A549 (cell line): ENCODE measurements at regions not wholly inside any gene's neighbourhood (a gene's known extent, or its start where the extent isn't known, plus 50 kb on each side); places are given as distances from the start of the nearest gene placed in this dataset.

ENCODE experiments used
- ATAC-seq, 2 experiments: fragments of 200-7000 bp in 1 of 2; fragments of >200 bp in 1 of 2; cut with Nextera tagmentation in 1 of 2; cut with Tn5 transposase in 1 of 2; 3 replicates each; pipeline versions ENCODE4 v1.8.0 to v1.9.1; 2018 to 2020; ENCODE audit warnings: mild to moderate bottlenecking in 1 of 2, moderate library complexity in 1 of 2
- CTCF ChIA-PET: fragments of 300-600 bp; sonication (Branson Sonifier 250); formaldehyde crosslinking; extraction: SDS; loops from one replicate; lab custom pipeline; 2021; ENCODE audit warnings: antibody characterized with exemption, inconsistent platforms; lab: Yijun Ruan, JAX
- POLR2A ChIA-PET: fragments of 350-600 bp; formaldehyde crosslinking; extraction: SDS; loops from one replicate; lab custom pipeline; 2021; ENCODE audit warnings: antibody characterized with exemption, inconsistent platforms; lab: Yijun Ruan, JAX
- DNase-seq, 2 experiments: peaks; one replicate each; pipeline versions ENCODE4 v3.0.0 to v3.0.0-alpha.2; 2011 to 2016; ENCODE audit warnings: low read depth in 1 of 2, low spot score in 1 of 2
- FAIRE-seq: peaks from 2 replicates; lab custom pipeline; 2011; peaks lifted over from hg19 to GRCh38; lab: Jason Lieb, UNC
- H3K27ac ChIP-seq, 2 experiments: fragments of >200 bp; sonication (Bioruptor Twin); formaldehyde crosslinking; 3 replicates each; pipeline ENCODE4 v1.5.1; 2016 to 2017
- H3K4me1 ChIP-seq: fragments of >200 bp; sonication (Bioruptor Twin); formaldehyde crosslinking; 3 replicates; pipeline ENCODE4 v1.6.1; 2016
- H3K4me2 ChIP-seq: fragments of >200 bp; sonication (Bioruptor Twin); formaldehyde crosslinking; 3 replicates; pipeline ENCODE4 v1.6.1; 2016
- H3K4me3 ChIP-seq: fragments of >200 bp; sonication (Bioruptor Twin); formaldehyde crosslinking; 3 replicates; pipeline ENCODE4 v1.5.1; 2016
- H3K9me3 ChIP-seq: fragments of >200 bp; sonication (Bioruptor Twin); formaldehyde crosslinking; 3 replicates; pipeline ENCODE4 v1.6.1; 2016
- CBX8 ChIP-seq: fragments of 200-600 bp; sonication (generic); IDR thresholded peaks from 2 replicates; pipeline ENCODE4 v1.6.1; 2016
- EHF ChIP-seq: fragments of 250-450 bp; sonication (Bioruptor Pico); IDR thresholded peaks from 2 replicates; pipeline ENCODE4 v1.5.0; 2020; ENCODE audit warnings: mild to moderate bottlenecking
- EP300 ChIP-seq, 2 experiments: fragments of >200 bp; sonication (Bioruptor Twin); formaldehyde crosslinking; IDR thresholded peaks; 2 replicates in 1 of 2; 3 replicates in 1 of 2; pipeline ENCODE4 v1.6.1; 2016 to 2017
- FOSB ChIP-seq: fragments of 250-450 bp; sonication (Bioruptor Pico); IDR thresholded peaks from 2 replicates; pipeline ENCODE4 v1.5.0; 2020; ENCODE audit warnings: mild to moderate bottlenecking, moderate library complexity
- FOXS1 ChIP-seq: fragments of 250-450 bp; sonication (Bioruptor Pico); IDR thresholded peaks from 2 replicates; pipeline ENCODE4 v1.5.0; 2020; ENCODE audit warnings: mild to moderate bottlenecking, moderate library complexity
- GATA3 ChIP-seq: IDR thresholded peaks from 2 replicates; pipeline ENCODE4 v1.6.1; 2012; ENCODE audit warnings: borderline replicate concordance
- HDAC2 ChIP-seq: fragments of 200-600 bp; sonication (generic); IDR thresholded peaks from 2 replicates; pipeline ENCODE4 v1.6.1; 2016
- HES2 ChIP-seq: fragments of >200 bp; sonication (Bioruptor Twin); formaldehyde crosslinking; IDR thresholded peaks from 2 replicates; pipeline ENCODE4 v1.6.1; 2016
- HOXB5 ChIP-seq: fragments of 250-450 bp; sonication (Bioruptor Pico); IDR thresholded peaks from 2 replicates; pipeline ENCODE4 v1.5.0; 2020; ENCODE audit warnings: mild to moderate bottlenecking, moderate library complexity
- KDM1A ChIP-seq: fragments of 200-600 bp; sonication (generic); IDR thresholded peaks from 2 replicates; pipeline ENCODE4 v1.6.1; 2016; ENCODE audit warnings: low read depth, mild to moderate bottlenecking
- MYC ChIP-seq: IDR thresholded peaks from 2 replicates; pipeline ENCODE4 v1.6.1; 2012; ENCODE audit warnings: mild to moderate bottlenecking, inconsistent platforms, low read length, improper control_type of control experiment, borderline replicate concordance
- NPAS2 ChIP-seq: fragments of 250-450 bp; sonication (Bioruptor Pico); IDR thresholded peaks from 2 replicates; pipeline ENCODE4 v1.8.0; 2022; ENCODE audit warnings: mild to moderate bottlenecking, moderate library complexity, borderline replicate concordance
- PBX3 ChIP-seq: IDR thresholded peaks from 2 replicates; pipeline ENCODE4 v1.6.1; 2012
- POLR2A ChIP-seq: IDR thresholded peaks from 2 replicates; pipeline ENCODE4 v1.6.1; 2012; ENCODE audit warnings: mild to moderate bottlenecking, low read length
- RARB ChIP-seq: fragments of 250-450 bp; sonication (Bioruptor Pico); IDR thresholded peaks from 2 replicates; pipeline ENCODE4 v1.8.0; 2021; ENCODE audit warnings: mild to moderate bottlenecking, moderate library complexity
- SMC3 ChIP-seq: fragments of >200 bp; sonication (Bioruptor Twin); formaldehyde crosslinking; IDR thresholded peaks from 3 replicates; pipeline ENCODE4 v1.6.1; 2018; ENCODE audit warnings: inconsistent platforms
- TFCP2L1 ChIP-seq: fragments of 250-450 bp; sonication (Bioruptor Pico); IDR thresholded peaks from 2 replicates; pipeline ENCODE4 v1.5.0; 2021; ENCODE audit warnings: mild to moderate bottlenecking
- ZFP36 ChIP-seq: fragments of 450-650 bp; IDR thresholded peaks from 2 replicates; pipeline ENCODE4 v1.6.1; 2014; ENCODE audit warnings: borderline replicate concordance; ENCODE audit not compliant: partially characterized antibody
- ZNF302 ChIP-seq: fragments of 250-450 bp; sonication (Bioruptor Pico); IDR thresholded peaks from 2 replicates; pipeline ENCODE4 v1.9.0; 2021; ENCODE audit warnings: inconsistent platforms, mild to moderate bottlenecking, moderate library complexity
- WGBS: methylation state at CpG from one replicate; pipeline ENCODE4 v1.1.6; 2017; ENCODE audit errors: missing lambda C conversion rate; 5-methylcytosine and 5-hydroxymethylcytosine counted together
- TF ChIP-seq, protein P1 (sequence below): IDR thresholded peaks from 2 replicates; pipeline ENCODE4 v1.6.1; 2012; ENCODE audit warnings: low read depth, borderline replicate concordance

DNA sequence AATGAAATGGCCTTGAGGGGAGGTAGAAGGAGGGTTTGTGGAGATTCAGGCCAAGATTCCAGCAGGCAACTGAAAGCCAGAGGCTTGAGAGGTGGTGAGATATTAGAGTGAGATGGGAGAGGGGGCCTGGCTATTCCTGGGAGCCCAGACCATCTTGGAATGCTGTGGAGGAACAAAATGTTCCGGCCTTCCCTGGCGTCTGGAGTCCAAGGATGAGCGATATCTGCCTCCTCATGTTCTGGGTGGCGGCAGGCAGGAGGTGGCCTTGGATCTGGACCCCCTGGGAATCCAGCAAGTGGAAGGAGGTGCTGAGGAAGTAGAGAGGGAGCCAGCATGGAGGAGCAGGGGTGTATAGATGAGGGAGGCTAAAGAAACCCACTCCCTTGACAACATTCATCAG is 335.9 kb downstream of the CYP26B1 start:
- no peak for ATAC-seq
- ChIA-PET CTCF (interaction anchor here (1.0 to 14.7 kb wide), 2 partner anchors 12 to 934 kb away, joined by 3 to 143 read pairs; no protein-coding TSS in a partner anchor), POLR2A (no interaction called here)
- no peak overlapping the region for H3K4me2 ChIP-seq
- 51% methylated on average over 4 of the region's 4 CpGs for WGBS
- no peak for DNase-seq
- H3K27ac ChIP-seq: no peak overlapping the region
- H3K4me1 ChIP-seq: no peaks in the 10 kb centered on the region
- H3K4me3 ChIP-seq: no peak overlapping the region
- no peaks in the 10 kb centered on the region for H3K9me3 ChIP-seq
- no peak for TF ChIP-seq HOXB5 (CRISPR knock-in tag)
- FAIRE-seq: no peak

- Histone ChIP-seq H3K4me3 (no peak overlapping the region), H3K27ac (no peak overlapping the region), H3K4me2 (no peak overlapping the region)
- FAIRE-seq (no peak), ATAC-seq (no peak)
- ChIA-PET POLR2A (no interaction called here), CTCF (interaction anchor here (1.0 to 14.7 kb wide), 4 partner anchors 12 to 935 kb away, joined by 3 to 143 read pairs (median 4); no protein-coding TSS in a partner anchor)
- TF ChIP-seq ZFP36 (no peak), FOSB (CRISPR knock-in tag) (no peak), RARB (CRISPR knock-in tag) (no peak)
- TF ChIP-seq, all 56 proteins: peak for 0
- H3K4me1 ChIP-seq: no peaks in the 10 kb centered on the region
- no peaks in the 10 kb centered on the region for H3K9me3 ChIP-seq
- DNase-seq: no peak
These were observed 336.5 kb downstream of the CYP26B1 start for GRCh38 chr2:71811157-71811556.

DNA sequence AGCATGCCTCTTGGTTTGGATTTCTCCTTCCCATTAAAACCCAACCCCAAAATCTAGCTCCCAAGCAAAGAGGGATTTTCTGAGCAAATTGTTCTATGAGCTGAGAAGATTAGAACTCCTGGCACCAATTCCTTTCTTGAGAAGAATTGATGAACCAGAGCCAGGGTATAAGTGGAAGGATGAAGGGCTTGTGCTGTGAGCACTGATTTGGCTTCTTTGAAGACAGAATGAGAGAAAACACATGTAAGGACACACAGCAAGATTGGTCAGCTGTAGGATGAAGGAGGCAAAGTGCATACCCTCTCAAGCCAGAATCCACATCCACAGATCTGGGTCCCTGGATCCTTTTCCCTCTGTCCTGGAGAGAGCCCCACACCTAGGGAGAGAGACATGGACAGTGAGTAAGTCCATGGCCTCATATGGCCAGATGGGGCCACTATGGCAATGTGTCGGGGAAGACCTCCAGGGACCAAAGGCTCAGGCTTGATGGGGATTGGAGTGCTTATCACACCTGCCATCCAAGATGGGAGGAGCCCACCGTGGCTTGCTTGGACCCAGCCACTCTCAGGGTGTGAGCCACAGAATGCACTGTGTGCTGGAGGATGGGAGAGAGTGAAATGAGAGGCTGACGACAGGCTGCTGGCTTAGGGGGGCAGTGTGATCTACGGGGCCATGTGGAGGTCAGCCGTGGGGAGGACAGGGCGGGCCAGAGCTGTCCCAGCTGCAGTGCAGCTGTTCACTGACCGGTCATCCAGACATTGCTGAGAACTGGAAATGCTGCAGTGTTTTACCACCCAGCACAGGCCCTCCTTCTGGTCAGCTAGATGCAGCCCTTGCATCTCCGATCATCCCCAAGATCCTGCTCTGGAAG is 339.8 kb downstream of the CYP26B1 start:
- CTCF ChIA-PET: interaction anchor here (2.1 to 14.7 kb wide), 2 partner anchors 8 to 342 kb away, joined by 5 to 143 read pairs; no protein-coding TSS in a partner anchor
- no peak overlapping the region for H3K4me2 ChIP-seq
- no peak for ATAC-seq
- DNase-seq: no peak
- 42% methylated on average over 8 of the region's 8 CpGs for WGBS
- no peak overlapping the region for H3K4me3 ChIP-seq
- no peaks in the 10 kb centered on the region for H3K4me1 ChIP-seq
- TF ChIP-seq GATA3: no peak
- no peak for TF ChIP-seq KDM1A
- TF ChIP-seq EP300 (IDR thresholded peaks at IDR 0.05): no peak
- TF ChIP-seq CBX8: no peak
- no peak for TF ChIP-seq RARB (CRISPR knock-in tag)
- TF ChIP-seq HDAC2: no peak
- TF ChIP-seq MYC: no peak
- no peak for TF ChIP-seq FOXS1 (CRISPR knock-in tag)
- no peak for TF ChIP-seq FOSB (CRISPR knock-in tag)
- TF ChIP-seq PBX3: no peak
- TF ChIP-seq TFCP2L1 (CRISPR knock-in tag): no peak
- TF ChIP-seq, protein P1, sequence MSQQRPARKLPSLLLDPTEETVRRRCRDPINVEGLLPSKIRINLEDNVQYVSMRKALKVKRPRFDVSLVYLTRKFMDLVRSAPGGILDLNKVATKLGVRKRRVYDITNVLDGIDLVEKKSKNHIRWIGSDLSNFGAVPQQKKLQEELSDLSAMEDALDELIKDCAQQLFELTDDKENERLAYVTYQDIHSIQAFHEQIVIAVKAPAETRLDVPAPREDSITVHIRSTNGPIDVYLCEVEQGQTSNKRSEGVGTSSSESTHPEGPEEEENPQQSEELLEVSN: no peak
- TF ChIP-seq HES2: no peak
- no peak for TF ChIP-seq EHF (CRISPR knock-in tag)
- TF ChIP-seq ZNF302 (CRISPR knock-in tag): no peak
- no peak for TF ChIP-seq POLR2A
- no peak for TF ChIP-seq SMC3
- TF ChIP-seq NPAS2 (CRISPR knock-in tag): no peak
- TF ChIP-seq, all 56 proteins: peak for 0
- no peak for FAIRE-seq
- H3K27ac ChIP-seq: no peak overlapping the region
- POLR2A ChIA-PET: no interaction called here
- no peaks in the 10 kb centered on the region for H3K9me3 ChIP-seq
